GM23338 (cell line): ENCODE measurements at regions not wholly inside any gene's neighbourhood (a gene's known extent, or its start where the extent isn't known, plus 50 kb on each side); places are given as distances from the start of the nearest gene placed in this dataset.

Experiments
- ATAC-seq: fragments of 200-7000 bp; cut with Tn5 transposase; 3 replicates; pipeline ENCODE4 v1.9.1; 2020
- DNase-seq: peaks from one replicate; pipeline ENCODE4 v3.0.0-alpha.2; 2015; ENCODE audit warnings: low spot score
- H2AFZ ChIP-seq: fragments of 200-600 bp; sonication (generic); 2 replicates; pipeline ENCODE4 v1.8.0; 2016; ENCODE audit warnings: antibody characterized with exemption, mild to moderate bottlenecking, moderate library complexity
- H3F3A ChIP-seq: fragments of 200-600 bp; sonication (generic); replicated peaks from 2 replicates; pipeline ENCODE4 v1.8.0; 2017; ENCODE audit warnings: antibody characterized with exemption, mixed run types, low read depth
- H3K27ac ChIP-seq: fragments of 200-600 bp; sonication (generic); 2 replicates; pipeline ENCODE4 v1.6.1; 2016; ENCODE audit warnings: low read depth
- H3K27me3 ChIP-seq: fragments of 200-600 bp; sonication (generic); 2 replicates; pipeline ENCODE4 v1.8.0; 2016; ENCODE audit warnings: mild to moderate bottlenecking, mixed run types, moderate library complexity; ENCODE audit not compliant: insufficient read depth
- H3K36me3 ChIP-seq: fragments of 200-600 bp; sonication (generic); 2 replicates; pipeline ENCODE4 v1.8.0; 2016; ENCODE audit warnings: mild to moderate bottlenecking; ENCODE audit not compliant: insufficient read depth
- H3K4me1 ChIP-seq: fragments of 200-600 bp; sonication (generic); 2 replicates; pipeline ENCODE4 v1.8.0; 2016; ENCODE audit warnings: mild to moderate bottlenecking, moderate library complexity; ENCODE audit not compliant: insufficient read depth
- H3K4me2 ChIP-seq: fragments of 200-600 bp; sonication (generic); 2 replicates; pipeline ENCODE4 v1.7.1; 2017; ENCODE audit warnings: mixed run types
- H3K4me3 ChIP-seq: fragments of 200-600 bp; sonication (generic); 2 replicates; pipeline ENCODE4 v1.6.1; 2016; ENCODE audit warnings: mixed run types
- H3K79me2 ChIP-seq: fragments of 200-600 bp; sonication (generic); replicated peaks from 2 replicates; pipeline ENCODE4 v1.8.0; 2017; ENCODE audit warnings: mild to moderate bottlenecking; ENCODE audit not compliant: insufficient read depth
- H3K9me2 ChIP-seq: fragments of 200-600 bp; sonication (generic); 2 replicates; pipeline ENCODE4 v1.8.0; 2017; ENCODE audit not compliant: insufficient read depth
- H4K20me1 ChIP-seq: fragments of 200-600 bp; sonication (generic); replicated peaks from 2 replicates; pipeline ENCODE4 v1.8.0; 2017; ENCODE audit warnings: mild to moderate bottlenecking; ENCODE audit not compliant: insufficient read depth
- H3K27ac Mint-ChIP-seq: 2 replicates; pipeline ENCODE4 v1.8.0; 2020; ENCODE audit warnings: inconsistent platforms, mild to moderate bottlenecking, moderate library complexity, mixed read lengths
- H3K27me3 Mint-ChIP-seq: 3 replicates; pipeline ENCODE4 v1.8.0; 2022; ENCODE audit warnings: low read depth, mild to moderate bottlenecking, moderate library complexity, mixed read lengths, inconsistent platforms; ENCODE audit not compliant: insufficient read depth, poor library complexity
- H3K36me3 Mint-ChIP-seq: 3 replicates; pipeline ENCODE4 v1.8.0; 2021; ENCODE audit warnings: low read depth, mild to moderate bottlenecking, inconsistent platforms, moderate library complexity, mixed read lengths
- H3K4me1 Mint-ChIP-seq: 3 replicates; pipeline ENCODE4 v1.8.0; 2020; ENCODE audit warnings: mild to moderate bottlenecking, inconsistent platforms, mixed read lengths
- H3K4me3 Mint-ChIP-seq: 3 replicates; pipeline ENCODE4 v1.8.0; 2021; ENCODE audit warnings: moderate library complexity, mild to moderate bottlenecking, inconsistent platforms, mixed read lengths
- H3K9me3 Mint-ChIP-seq: 3 replicates; pipeline ENCODE4 v1.8.0; 2020; ENCODE audit warnings: moderate library complexity, mild to moderate bottlenecking, inconsistent platforms, mixed read lengths
- CREB1 ChIP-seq: fragments of 250-450 bp; sonication (Bioruptor Pico); IDR thresholded peaks from 2 replicates; pipeline ENCODE4 v1.5.0; 2020; ENCODE audit warnings: low read depth, mild to moderate bottlenecking, moderate library complexity
- EZH2 ChIP-seq: fragments of 200-600 bp; sonication (generic); IDR thresholded peaks from one replicate; pipeline ENCODE4 v1.8.0; 2017; ENCODE audit warnings: antibody characterized with exemption, mild to moderate bottlenecking, low read depth; ENCODE audit not compliant: unreplicated experiment
- EZH2phosphoT487 ChIP-seq: fragments of 200-600 bp; sonication (generic); IDR thresholded peaks from one replicate; pipeline ENCODE4 v1.8.1; 2018; ENCODE audit warnings: antibody characterized with exemption; ENCODE audit not compliant: unreplicated experiment
- JUNB ChIP-seq: IDR thresholded peaks from one replicate; pipeline ENCODE4 v1.6.1; 2016; ENCODE audit warnings: antibody characterized with exemption; ENCODE audit not compliant: unreplicated experiment
- NANOG ChIP-seq: IDR thresholded peaks from 2 replicates; pipeline ENCODE4 v1.6.1; 2016; ENCODE audit warnings: antibody characterized with exemption, borderline replicate concordance
- POLR2AphosphoS5 ChIP-seq: IDR thresholded peaks from 2 replicates; pipeline ENCODE4 v1.6.1; 2016; ENCODE audit warnings: antibody characterized with exemption, low read depth
- STAT1 ChIP-seq: IDR thresholded peaks from one replicate; pipeline ENCODE4 v1.6.1; 2016; ENCODE audit warnings: antibody characterized with exemption; ENCODE audit not compliant: unreplicated experiment
- ZNF114 ChIP-seq: fragments of 250-450 bp; sonication (Bioruptor Pico); IDR thresholded peaks from 2 replicates; pipeline ENCODE4 v1.5.0; 2020; ENCODE audit warnings: mild to moderate bottlenecking, moderate library complexity
- ZNF331 ChIP-seq: fragments of 250-450 bp; sonication (Bioruptor Pico); IDR thresholded peaks from 2 replicates; pipeline ENCODE4 v1.5.0; 2020; ENCODE audit warnings: low read depth, mild to moderate bottlenecking, moderate library complexity
- TF ChIP-seq, protein P1 (sequence below), 2 experiments: fragments of 200-600 bp in 1 of 2; sonication (generic) in 1 of 2; conservative IDR thresholded peaks; 2 replicates each; pipeline versions ENCODE4 v1.5.1 to v1.6.1; 2016 to 2017; ENCODE audit warnings: antibody characterized with exemption in 2 of 2, low read depth in 2 of 2, mild to moderate bottlenecking in 2 of 2, moderate library complexity in 1 of 2
- TF ChIP-seq, protein P2 (sequence below): fragments of 250-450 bp; sonication (Bioruptor Pico); IDR thresholded peaks from 2 replicates; pipeline ENCODE4 v1.5.0; 2020; ENCODE audit warnings: mild to moderate bottlenecking, moderate library complexity
- TF ChIP-seq, protein P3 (sequence below): IDR thresholded peaks from one replicate; pipeline ENCODE4 v1.6.1; 2018; ENCODE audit warnings: antibody characterized with exemption; ENCODE audit not compliant: unreplicated experiment
- TF ChIP-seq, protein P4 (sequence below): IDR thresholded peaks from 2 replicates; pipeline ENCODE4 v1.6.1; 2016; ENCODE audit warnings: antibody characterized with exemption

DNA sequence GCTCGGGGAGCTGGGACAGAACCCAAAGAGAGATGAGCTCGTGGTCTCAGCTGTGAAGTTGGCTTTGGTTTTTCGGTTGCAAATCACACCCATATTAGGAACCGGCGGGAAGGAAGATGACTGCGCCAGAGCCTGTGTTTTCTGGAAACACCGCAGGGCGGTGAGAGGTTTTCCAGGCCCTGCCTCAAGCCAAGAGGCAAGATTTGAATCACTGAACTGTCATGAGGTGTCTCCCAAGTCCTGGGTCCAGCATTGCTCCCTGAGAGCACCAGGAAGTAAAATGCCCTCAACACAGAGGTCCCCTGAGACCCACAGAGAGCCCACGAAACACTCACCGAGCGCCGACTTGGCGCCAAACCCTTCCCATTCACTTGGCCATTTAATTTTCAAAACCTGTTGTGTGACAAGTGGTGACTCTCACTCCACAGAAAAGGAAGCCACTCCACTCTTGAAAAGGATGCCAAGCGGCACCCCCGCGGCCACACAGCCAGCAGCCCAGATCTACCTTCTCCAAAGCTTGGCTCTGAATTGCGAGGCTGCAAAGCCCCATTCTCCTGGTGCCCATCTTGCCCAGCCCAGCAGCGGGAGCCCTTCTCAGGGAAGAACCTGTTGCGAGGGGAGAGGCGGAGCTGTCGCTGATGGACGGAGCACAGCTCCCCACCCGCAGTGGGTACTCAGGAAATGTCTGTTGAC, 99.0 kb upstream of the RUNX3 start:
- Histone ChIP-seq H3K27ac (no peak overlapping the region), H3K9me2 (no peaks in the 10 kb centered on the region), H2AFZ (no peak overlapping the region), H3F3A (no peaks in the 10 kb centered on the region), H4K20me1 (no peaks in the 10 kb centered on the region), H3K27me3 (no peaks in the 10 kb centered on the region), H3K4me3 (no peak overlapping the region), H3K36me3 (no peaks in the 10 kb centered on the region), H3K79me2 (no peaks in the 10 kb centered on the region), H3K4me2 (no peak overlapping the region), H3K4me1 (peaks cover 10% of the 10 kb centered on the region)
- H3K4me3 Mint-ChIP-seq = no peak overlapping the region; the same call in 2 of the 3 replicates
- ATAC-seq (no peak), DNase-seq (no peak)
- peaks cover 13% of the 10 kb centered on the region for H3K4me1 Mint-ChIP-seq
- H3K27me3 Mint-ChIP-seq = peaks cover 6% of the 10 kb centered on the region
- no peak overlapping the region for H3K27ac Mint-ChIP-seq
- H3K36me3 Mint-ChIP-seq = peaks cover 3% of the 10 kb centered on the region; the same call in 2 of the 3 replicates
- H3K9me3 Mint-ChIP-seq = no peaks in the 10 kb centered on the region; the same call in 2 of the 3 replicates
- TF ChIP-seq, protein P1, sequence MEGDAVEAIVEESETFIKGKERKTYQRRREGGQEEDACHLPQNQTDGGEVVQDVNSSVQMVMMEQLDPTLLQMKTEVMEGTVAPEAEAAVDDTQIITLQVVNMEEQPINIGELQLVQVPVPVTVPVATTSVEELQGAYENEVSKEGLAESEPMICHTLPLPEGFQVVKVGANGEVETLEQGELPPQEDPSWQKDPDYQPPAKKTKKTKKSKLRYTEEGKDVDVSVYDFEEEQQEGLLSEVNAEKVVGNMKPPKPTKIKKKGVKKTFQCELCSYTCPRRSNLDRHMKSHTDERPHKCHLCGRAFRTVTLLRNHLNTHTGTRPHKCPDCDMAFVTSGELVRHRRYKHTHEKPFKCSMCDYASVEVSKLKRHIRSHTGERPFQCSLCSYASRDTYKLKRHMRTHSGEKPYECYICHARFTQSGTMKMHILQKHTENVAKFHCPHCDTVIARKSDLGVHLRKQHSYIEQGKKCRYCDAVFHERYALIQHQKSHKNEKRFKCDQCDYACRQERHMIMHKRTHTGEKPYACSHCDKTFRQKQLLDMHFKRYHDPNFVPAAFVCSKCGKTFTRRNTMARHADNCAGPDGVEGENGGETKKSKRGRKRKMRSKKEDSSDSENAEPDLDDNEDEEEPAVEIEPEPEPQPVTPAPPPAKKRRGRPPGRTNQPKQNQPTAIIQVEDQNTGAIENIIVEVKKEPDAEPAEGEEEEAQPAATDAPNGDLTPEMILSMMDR (conservative IDR thresholded peaks at IDR 0.05; ENCODE audit: low read depth in 2 of 2) = no peak
- TF ChIP-seq POLR2AphosphoS5 (no peak), NANOG (no peak), ZNF114 (no peak), EZH2 (no peak), STAT1 (no peak), EZH2phosphoT487 (no peak), JUNB (no peak), ZNF331 (CRISPR knock-in tag) (no peak), CREB1 (CRISPR knock-in tag) (no peak)
- TF ChIP-seq, protein P2, sequence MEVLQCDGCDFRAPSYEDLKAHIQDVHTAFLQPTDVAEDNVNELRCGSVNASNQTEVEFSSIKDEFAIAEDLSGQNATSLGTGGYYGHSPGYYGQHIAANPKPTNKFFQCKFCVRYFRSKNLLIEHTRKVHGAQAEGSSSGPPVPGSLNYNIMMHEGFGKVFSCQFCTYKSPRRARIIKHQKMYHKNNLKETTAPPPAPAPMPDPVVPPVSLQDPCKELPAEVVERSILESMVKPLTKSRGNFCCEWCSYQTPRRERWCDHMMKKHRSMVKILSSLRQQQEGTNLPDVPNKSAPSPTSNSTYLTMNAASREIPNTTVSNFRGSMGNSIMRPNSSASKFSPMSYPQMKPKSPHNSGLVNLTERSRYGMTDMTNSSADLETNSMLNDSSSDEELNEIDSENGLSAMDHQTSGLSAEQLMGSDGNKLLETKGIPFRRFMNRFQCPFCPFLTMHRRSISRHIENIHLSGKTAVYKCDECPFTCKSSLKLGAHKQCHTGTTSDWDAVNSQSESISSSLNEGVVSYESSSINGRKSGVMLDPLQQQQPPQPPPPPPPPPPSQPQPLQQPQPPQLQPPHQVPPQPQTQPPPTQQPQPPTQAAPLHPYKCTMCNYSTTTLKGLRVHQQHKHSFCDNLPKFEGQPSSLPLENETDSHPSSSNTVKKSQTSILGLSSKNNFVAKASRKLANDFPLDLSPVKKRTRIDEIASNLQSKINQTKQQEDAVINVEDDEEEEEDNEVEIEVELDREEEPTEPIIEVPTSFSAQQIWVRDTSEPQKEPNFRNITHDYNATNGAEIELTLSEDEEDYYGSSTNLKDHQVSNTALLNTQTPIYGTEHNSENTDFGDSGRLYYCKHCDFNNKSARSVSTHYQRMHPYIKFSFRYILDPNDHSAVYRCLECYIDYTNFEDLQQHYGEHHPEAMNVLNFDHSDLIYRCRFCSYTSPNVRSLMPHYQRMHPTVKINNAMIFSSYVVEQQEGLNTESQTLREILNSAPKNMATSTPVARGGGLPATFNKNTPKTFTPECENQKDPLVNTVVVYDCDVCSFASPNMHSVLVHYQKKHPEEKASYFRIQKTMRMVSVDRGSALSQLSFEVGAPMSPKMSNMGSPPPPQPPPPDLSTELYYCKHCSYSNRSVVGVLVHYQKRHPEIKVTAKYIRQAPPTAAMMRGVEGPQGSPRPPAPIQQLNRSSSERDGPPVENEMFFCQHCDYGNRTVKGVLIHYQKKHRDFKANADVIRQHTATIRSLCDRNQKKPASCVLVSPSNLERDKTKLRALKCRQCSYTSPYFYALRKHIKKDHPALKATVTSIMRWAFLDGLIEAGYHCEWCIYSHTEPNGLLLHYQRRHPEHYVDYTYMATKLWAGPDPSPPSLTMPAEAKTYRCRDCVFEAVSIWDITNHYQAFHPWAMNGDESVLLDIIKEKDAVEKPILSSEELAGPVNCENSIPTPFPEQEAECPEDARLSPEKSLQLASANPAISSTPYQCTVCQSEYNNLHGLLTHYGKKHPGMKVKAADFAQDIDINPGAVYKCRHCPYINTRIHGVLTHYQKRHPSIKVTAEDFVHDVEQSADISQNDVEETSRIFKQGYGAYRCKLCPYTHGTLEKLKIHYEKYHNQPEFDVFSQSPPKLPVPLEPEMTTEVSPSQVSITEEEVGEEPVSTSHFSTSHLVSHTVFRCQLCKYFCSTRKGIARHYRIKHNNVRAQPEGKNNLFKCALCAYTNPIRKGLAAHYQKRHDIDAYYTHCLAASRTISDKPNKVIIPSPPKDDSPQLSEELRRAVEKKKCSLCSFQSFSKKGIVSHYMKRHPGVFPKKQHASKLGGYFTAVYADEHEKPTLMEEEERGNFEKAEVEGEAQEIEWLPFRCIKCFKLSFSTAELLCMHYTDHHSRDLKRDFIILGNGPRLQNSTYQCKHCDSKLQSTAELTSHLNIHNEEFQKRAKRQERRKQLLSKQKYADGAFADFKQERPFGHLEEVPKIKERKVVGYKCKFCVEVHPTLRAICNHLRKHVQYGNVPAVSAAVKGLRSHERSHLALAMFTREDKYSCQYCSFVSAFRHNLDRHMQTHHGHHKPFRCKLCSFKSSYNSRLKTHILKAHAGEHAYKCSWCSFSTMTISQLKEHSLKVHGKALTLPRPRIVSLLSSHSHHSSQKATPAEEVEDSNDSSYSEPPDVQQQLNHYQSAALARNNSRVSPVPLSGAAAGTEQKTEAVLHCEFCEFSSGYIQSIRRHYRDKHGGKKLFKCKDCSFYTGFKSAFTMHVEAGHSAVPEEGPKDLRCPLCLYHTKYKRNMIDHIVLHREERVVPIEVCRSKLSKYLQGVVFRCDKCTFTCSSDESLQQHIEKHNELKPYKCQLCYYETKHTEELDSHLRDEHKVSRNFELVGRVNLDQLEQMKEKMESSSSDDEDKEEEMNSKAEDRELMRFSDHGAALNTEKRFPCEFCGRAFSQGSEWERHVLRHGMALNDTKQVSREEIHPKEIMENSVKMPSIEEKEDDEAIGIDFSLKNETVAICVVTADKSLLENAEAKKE (CRISPR knock-in tag) = no peak
- TF ChIP-seq, protein P3, sequence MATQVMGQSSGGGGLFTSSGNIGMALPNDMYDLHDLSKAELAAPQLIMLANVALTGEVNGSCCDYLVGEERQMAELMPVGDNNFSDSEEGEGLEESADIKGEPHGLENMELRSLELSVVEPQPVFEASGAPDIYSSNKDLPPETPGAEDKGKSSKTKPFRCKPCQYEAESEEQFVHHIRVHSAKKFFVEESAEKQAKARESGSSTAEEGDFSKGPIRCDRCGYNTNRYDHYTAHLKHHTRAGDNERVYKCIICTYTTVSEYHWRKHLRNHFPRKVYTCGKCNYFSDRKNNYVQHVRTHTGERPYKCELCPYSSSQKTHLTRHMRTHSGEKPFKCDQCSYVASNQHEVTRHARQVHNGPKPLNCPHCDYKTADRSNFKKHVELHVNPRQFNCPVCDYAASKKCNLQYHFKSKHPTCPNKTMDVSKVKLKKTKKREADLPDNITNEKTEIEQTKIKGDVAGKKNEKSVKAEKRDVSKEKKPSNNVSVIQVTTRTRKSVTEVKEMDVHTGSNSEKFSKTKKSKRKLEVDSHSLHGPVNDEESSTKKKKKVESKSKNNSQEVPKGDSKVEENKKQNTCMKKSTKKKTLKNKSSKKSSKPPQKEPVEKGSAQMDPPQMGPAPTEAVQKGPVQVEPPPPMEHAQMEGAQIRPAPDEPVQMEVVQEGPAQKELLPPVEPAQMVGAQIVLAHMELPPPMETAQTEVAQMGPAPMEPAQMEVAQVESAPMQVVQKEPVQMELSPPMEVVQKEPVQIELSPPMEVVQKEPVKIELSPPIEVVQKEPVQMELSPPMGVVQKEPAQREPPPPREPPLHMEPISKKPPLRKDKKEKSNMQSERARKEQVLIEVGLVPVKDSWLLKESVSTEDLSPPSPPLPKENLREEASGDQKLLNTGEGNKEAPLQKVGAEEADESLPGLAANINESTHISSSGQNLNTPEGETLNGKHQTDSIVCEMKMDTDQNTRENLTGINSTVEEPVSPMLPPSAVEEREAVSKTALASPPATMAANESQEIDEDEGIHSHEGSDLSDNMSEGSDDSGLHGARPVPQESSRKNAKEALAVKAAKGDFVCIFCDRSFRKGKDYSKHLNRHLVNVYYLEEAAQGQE = no peak
- TF ChIP-seq, protein P4, sequence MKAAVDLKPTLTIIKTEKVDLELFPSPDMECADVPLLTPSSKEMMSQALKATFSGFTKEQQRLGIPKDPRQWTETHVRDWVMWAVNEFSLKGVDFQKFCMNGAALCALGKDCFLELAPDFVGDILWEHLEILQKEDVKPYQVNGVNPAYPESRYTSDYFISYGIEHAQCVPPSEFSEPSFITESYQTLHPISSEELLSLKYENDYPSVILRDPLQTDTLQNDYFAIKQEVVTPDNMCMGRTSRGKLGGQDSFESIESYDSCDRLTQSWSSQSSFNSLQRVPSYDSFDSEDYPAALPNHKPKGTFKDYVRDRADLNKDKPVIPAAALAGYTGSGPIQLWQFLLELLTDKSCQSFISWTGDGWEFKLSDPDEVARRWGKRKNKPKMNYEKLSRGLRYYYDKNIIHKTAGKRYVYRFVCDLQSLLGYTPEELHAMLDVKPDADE = no peak
